Stimulated activated naive CD8-positive, alpha-beta T cell treated with anti-CD3 and anti-CD28 coated beads, Interleukin-15, Interleukin-2, amounts not matched to agents 100 ng/mL and 50 ng/mL, for 24 hours (primary cell): ENCODE measurements at regions not wholly inside any gene's neighbourhood (a gene's known extent, or its start where the extent isn't known, plus 50 kb on each side); places are given as distances from the start of the nearest gene placed in this dataset.

ENCODE experiments used
- H3K27ac Mint-ChIP-seq: one replicate; pipeline ENCODE4 v1.8.0; 2021; ENCODE audit warnings: mild to moderate bottlenecking, mixed read lengths
- H3K27me3 Mint-ChIP-seq: one replicate; pipeline ENCODE4 v1.8.0; 2021; ENCODE audit warnings: mixed read lengths
- H3K36me3 Mint-ChIP-seq: one replicate; pipeline ENCODE4 v1.8.0; 2021; ENCODE audit warnings: low read depth, mixed read lengths
- H3K4me1 Mint-ChIP-seq: one replicate; pipeline ENCODE4 v1.8.0; 2021; ENCODE audit warnings: low read depth, mixed read lengths
- H3K4me3 Mint-ChIP-seq: one replicate; pipeline ENCODE4 v1.8.0; 2021; ENCODE audit warnings: mild to moderate bottlenecking, mixed read lengths
- H3K9me3 Mint-ChIP-seq: one replicate; pipeline ENCODE4 v1.8.0; 2021; ENCODE audit warnings: mixed read lengths

DNA sequence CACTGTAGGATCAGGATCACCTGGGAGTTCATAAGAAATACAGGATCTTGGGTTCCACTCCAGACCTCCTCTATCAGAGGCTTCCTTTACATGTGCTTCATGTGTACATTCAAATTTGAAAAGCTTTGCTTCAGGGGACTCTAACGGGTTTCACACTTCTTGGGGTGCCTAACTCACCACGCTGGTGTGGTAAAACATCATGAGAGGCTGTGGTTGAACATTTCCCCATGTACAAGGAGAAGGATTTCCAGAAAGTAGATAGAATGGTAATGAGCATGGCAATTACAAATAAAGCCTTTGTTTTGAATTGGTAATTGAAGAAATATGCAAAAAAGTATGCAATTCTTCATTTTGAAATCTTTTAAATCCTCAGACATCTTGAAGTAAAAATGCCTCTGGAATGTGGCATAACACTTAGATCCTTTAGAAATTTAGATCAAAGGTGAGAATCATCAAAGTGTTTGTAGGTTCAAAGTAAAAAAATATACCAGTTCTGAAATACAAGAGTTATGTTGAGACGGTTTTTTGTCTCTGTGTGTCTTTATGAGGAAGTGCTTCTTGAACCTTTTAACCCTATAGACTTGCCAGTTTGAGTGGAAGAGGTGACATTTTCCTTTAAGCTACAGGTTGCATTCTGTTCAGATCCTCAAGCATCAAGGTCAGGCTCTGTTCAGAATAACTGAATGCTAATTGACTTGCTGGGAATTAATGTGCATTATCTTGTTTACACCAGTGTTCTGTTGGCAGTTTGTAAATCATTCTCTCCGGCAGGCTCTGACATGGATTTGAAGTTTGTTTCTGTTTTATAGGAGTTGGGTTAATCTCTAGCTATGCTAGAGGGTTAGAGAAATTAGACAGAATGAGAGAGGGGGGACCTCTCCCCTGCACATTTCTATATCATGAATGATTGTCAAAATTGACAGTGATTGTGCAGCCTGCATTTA lies 415.3 kb downstream of the MAN2A1 start:
- H3K27me3 Mint-ChIP-seq = peaks cover 5% of the 10 kb centered on the region
- peaks cover 41% of the 10 kb centered on the region for H3K4me1 Mint-ChIP-seq
- no peaks in the 10 kb centered on the region for H3K9me3 Mint-ChIP-seq
- no peak overlapping the region for H3K4me3 Mint-ChIP-seq
- no peaks in the 10 kb centered on the region for H3K36me3 Mint-ChIP-seq
- no peak overlapping the region for H3K27ac Mint-ChIP-seq

- H3K36me3 Mint-ChIP-seq = no peaks in the 10 kb centered on the region
- H3K4me1 Mint-ChIP-seq = peaks cover 41% of the 10 kb centered on the region
- H3K27ac Mint-ChIP-seq = no peak overlapping the region
- no peaks in the 10 kb centered on the region for H3K9me3 Mint-ChIP-seq
- no peak overlapping the region for H3K4me3 Mint-ChIP-seq
- H3K27me3 Mint-ChIP-seq = peaks cover 5% of the 10 kb centered on the region
These were observed 416.0 kb downstream of the MAN2A1 start for GRCh38 chr5:110105692-110106091.

- H3K27ac Mint-ChIP-seq = no peak overlapping the region
- peaks cover 5% of the 10 kb centered on the region for H3K27me3 Mint-ChIP-seq
- no peak overlapping the region for H3K4me3 Mint-ChIP-seq
- peaks cover 41% of the 10 kb centered on the region for H3K4me1 Mint-ChIP-seq
- H3K9me3 Mint-ChIP-seq = no peaks in the 10 kb centered on the region
- H3K36me3 Mint-ChIP-seq = no peaks in the 10 kb centered on the region
These were observed 417.0 kb downstream of the MAN2A1 start for GRCh38 chr5:110106750-110107149.

- H3K36me3 Mint-ChIP-seq = no peaks in the 10 kb centered on the region
- no peaks in the 10 kb centered on the region for H3K9me3 Mint-ChIP-seq
- H3K27ac Mint-ChIP-seq = no peak overlapping the region
- peaks cover 5% of the 10 kb centered on the region for H3K27me3 Mint-ChIP-seq
- H3K4me3 Mint-ChIP-seq = no peak overlapping the region
- H3K4me1 Mint-ChIP-seq = peaks cover 39% of the 10 kb centered on the region
These were observed 418.8 kb downstream of the MAN2A1 start for GRCh38 chr5:110108520-110108919.

- Mint-ChIP-seq H3K4me3 (no peak overlapping the region), H3K9me3 (no peaks in the 10 kb centered on the region), H3K27ac (no peak overlapping the region), H3K27me3 (peaks cover 5% of the 10 kb centered on the region), H3K4me1 (peaks cover 28% of the 10 kb centered on the region), H3K36me3 (no peaks in the 10 kb centered on the region)
These were observed 419.9 kb downstream of the MAN2A1 start for GRCh38 chr5:110109667-110110066.

GRCh38 chr5:110112348-110112747 lies 422.6 kb downstream of the MAN2A1 start:
- Mint-ChIP-seq H3K4me3 (no peak overlapping the region), H3K27me3 (no peaks in the 10 kb centered on the region), H3K27ac (no peak overlapping the region), H3K9me3 (no peaks in the 10 kb centered on the region), H3K4me1 (peaks cover 5% of the 10 kb centered on the region), H3K36me3 (peaks cover 3% of the 10 kb centered on the region)

DNA sequence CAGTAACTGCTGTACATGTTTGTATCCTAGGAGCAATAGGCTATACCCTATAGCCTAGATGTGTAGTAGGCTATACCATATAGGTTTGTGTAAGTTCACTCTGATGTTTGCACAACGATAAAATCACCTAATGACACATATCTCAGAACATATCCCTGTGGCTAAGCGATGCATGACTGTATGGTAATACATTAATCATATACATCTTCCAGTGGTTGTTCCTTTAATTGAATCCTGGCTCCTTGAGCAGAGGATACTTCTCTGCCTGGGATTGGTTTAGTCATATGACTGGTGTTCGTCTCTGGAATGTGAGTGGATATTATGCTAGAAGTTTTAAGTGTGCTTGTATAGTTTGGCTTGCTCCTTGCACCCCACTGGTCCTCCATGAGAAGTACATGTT lies 425.8 kb downstream of the MAN2A1 start:
- H3K36me3 Mint-ChIP-seq = peaks cover 3% of the 10 kb centered on the region
- H3K4me3 Mint-ChIP-seq = no peak overlapping the region
- H3K27ac Mint-ChIP-seq = no peak overlapping the region
- H3K27me3 Mint-ChIP-seq = no peaks in the 10 kb centered on the region
- peaks cover 20% of the 10 kb centered on the region for H3K9me3 Mint-ChIP-seq
- no peaks in the 10 kb centered on the region for H3K4me1 Mint-ChIP-seq

GRCh38 chr5:110116539-110116938 lies 426.8 kb downstream of the MAN2A1 start:
- H3K27me3 Mint-ChIP-seq = no peaks in the 10 kb centered on the region
- H3K4me3 Mint-ChIP-seq = no peak overlapping the region
- H3K4me1 Mint-ChIP-seq = no peaks in the 10 kb centered on the region
- peaks cover 3% of the 10 kb centered on the region for H3K36me3 Mint-ChIP-seq
- peaks cover 21% of the 10 kb centered on the region for H3K9me3 Mint-ChIP-seq
- no peak overlapping the region for H3K27ac Mint-ChIP-seq

DNA sequence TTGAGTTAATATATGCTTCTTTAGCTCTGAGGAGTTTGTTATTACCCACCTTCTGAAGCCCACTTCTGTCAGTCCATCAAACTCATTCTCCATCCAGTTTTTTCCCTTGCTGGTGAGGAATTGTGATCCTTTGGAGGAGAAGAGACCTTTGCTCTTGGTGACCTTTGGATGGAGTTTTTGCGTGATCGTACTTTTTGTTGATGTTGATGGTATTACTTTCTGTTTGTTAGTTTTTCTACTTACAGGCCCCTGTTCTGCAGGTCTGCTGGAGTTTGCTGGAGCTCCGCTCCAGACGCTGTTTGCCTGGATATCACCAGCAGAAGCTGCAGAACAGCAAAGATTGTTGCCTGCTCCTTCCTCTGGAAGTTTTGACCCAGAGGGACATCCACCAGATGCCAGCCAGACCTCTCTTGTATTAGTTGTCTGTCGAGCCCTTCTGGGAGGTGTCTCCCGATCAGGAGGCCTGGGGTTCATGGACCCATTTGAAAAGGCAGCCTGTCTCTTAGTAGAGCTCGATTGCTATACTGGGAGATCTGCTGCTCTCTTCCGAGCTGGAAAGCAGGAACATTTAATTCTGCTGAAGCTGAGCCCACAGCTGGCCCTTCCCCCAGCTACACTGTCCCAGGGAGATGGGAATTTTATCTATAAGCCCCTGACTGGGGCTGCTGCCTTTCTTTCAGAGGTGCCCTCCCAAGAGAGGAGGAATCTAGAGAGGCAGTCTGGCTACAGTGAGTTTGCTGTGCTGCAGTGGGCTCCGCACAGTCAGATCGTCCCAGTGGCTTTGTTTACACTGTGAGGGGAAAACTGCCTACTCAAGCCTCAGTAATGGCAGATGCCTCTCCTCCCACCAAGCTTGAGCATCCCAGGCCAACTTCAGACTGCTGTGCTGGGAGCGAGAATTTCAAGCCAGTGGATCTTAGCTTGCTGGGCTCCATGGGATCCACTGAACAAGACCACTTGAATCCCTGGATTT lies 445.5 kb downstream of the MAN2A1 start:
- H3K27ac Mint-ChIP-seq = no peak overlapping the region
- no peaks in the 10 kb centered on the region for H3K4me1 Mint-ChIP-seq
- H3K36me3 Mint-ChIP-seq = peaks cover 8% of the 10 kb centered on the region
- H3K9me3 Mint-ChIP-seq = peaks cover 40% of the 10 kb centered on the region
- no peaks in the 10 kb centered on the region for H3K27me3 Mint-ChIP-seq
- H3K4me3 Mint-ChIP-seq = no peak overlapping the region

- Mint-ChIP-seq H3K27me3 (peaks cover 3% of the 10 kb centered on the region), H3K36me3 (no peaks in the 10 kb centered on the region), H3K4me1 (peaks cover 6% of the 10 kb centered on the region), H3K27ac (no peak overlapping the region), H3K9me3 (no peaks in the 10 kb centered on the region), H3K4me3 (no peak overlapping the region)
These were observed 460.5 kb downstream of the MAN2A1 start for GRCh38 chr5:110150199-110150598.

DNA sequence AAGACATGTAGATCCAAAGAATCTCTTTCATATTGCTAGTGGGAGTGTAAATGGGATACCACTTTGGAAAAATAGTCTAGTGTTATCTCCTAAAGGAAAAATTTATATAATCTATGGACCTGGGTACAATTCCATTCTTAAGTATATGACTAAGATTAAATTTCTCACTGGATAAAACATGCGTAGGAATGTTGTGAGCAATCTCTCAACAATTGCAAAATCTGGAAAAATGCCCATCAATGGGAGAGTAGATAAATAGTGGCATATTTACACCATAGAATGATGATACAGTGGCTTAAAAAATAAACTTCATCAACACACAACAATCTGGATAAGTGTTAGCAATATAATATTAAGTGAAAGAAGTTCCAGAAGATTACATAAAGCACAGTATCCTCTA lies 469.5 kb downstream of the MAN2A1 start:
- H3K27ac Mint-ChIP-seq = no peak overlapping the region
- no peaks in the 10 kb centered on the region for H3K4me1 Mint-ChIP-seq
- H3K36me3 Mint-ChIP-seq = no peaks in the 10 kb centered on the region
- H3K4me3 Mint-ChIP-seq = no peak overlapping the region
- H3K27me3 Mint-ChIP-seq = no peaks in the 10 kb centered on the region
- no peaks in the 10 kb centered on the region for H3K9me3 Mint-ChIP-seq

DNA sequence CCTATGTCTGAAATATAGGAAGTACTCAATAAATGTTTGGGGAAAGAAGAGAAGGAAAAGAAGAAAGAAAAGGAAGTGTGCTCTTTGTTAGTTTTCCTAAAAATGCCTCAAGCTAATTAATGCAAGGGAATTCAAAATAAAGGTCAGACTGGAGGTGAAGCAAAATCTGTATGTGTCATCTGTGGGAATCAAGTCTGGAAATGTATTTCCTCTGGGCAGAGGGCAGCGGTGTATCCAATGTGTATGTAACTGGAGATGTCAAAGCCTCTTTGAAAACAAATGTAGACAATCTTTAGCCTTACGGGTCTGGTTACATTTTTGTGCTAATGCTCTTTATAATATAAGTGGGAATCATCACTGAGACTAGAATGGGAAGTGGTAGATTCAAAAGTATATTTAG lies 471.4 kb downstream of the MAN2A1 start:
- H3K4me3 Mint-ChIP-seq = no peak overlapping the region
- no peaks in the 10 kb centered on the region for H3K36me3 Mint-ChIP-seq
- H3K4me1 Mint-ChIP-seq = no peaks in the 10 kb centered on the region
- H3K27ac Mint-ChIP-seq = no peak overlapping the region
- H3K9me3 Mint-ChIP-seq = peaks cover under 1% of the 10 kb centered on the region
- no peaks in the 10 kb centered on the region for H3K27me3 Mint-ChIP-seq

- Mint-ChIP-seq H3K9me3 (peaks cover 4% of the 10 kb centered on the region), H3K27ac (no peak overlapping the region), H3K4me1 (no peaks in the 10 kb centered on the region), H3K4me3 (no peak overlapping the region), H3K27me3 (no peaks in the 10 kb centered on the region), H3K36me3 (peaks cover 1% of the 10 kb centered on the region)
These were observed 475.6 kb downstream of the MAN2A1 start for GRCh38 chr5:110165366-110165765.

- Mint-ChIP-seq H3K4me1 (no peaks in the 10 kb centered on the region), H3K36me3 (peaks cover 4% of the 10 kb centered on the region), H3K27me3 (no peaks in the 10 kb centered on the region), H3K4me3 (no peak overlapping the region), H3K9me3 (peaks cover 9% of the 10 kb centered on the region), H3K27ac (no peak overlapping the region)
These were observed 477.7 kb downstream of the MAN2A1 start for GRCh38 chr5:110167384-110167783.

GRCh38 chr5:110169461-110169860 lies 479.7 kb downstream of the MAN2A1 start:
- H3K4me3 Mint-ChIP-seq = no peak overlapping the region
- no peaks in the 10 kb centered on the region for H3K4me1 Mint-ChIP-seq
- peaks cover 9% of the 10 kb centered on the region for H3K9me3 Mint-ChIP-seq
- peaks cover 4% of the 10 kb centered on the region for H3K36me3 Mint-ChIP-seq
- H3K27ac Mint-ChIP-seq = no peak overlapping the region
- no peaks in the 10 kb centered on the region for H3K27me3 Mint-ChIP-seq
